IMR-90 (cell line): ENCODE measurements at regions not wholly inside any gene's neighbourhood (a gene's known extent, or its start where the extent isn't known, plus 50 kb on each side); places are given as distances from the start of the nearest gene placed in this dataset.

Source experiments
- ATAC-seq: fragments of 200-7000 bp; cut with Tn5 transposase; 2 replicates; pipeline ENCODE4 v1.9.1; 2020; ENCODE audit warnings: low read depth, mild to moderate bottlenecking, moderate library complexity
- BruUV-seq: library from RNA; stranded (reverse); fragments of 400-500 nt; replicated peaks from 2 replicates; lab custom pipeline; 2021; lab: Mats Ljungman, UMichigan
- CTCF ChIA-PET: fragments of 300-600 bp; formaldehyde crosslinking; extraction: SDS; loops from one replicate; lab custom pipeline; 2021; ENCODE audit warnings: antibody characterized with exemption; lab: Yijun Ruan, JAX
- POLR2A ChIA-PET: fragments of 300-600 bp; sonication (Branson Sonifier 250); formaldehyde crosslinking; loops from one replicate; lab custom pipeline; 2022; ENCODE audit warnings: antibody characterized with exemption; ENCODE audit not compliant: unreplicated experiment; lab: Charles Lee
- DNase-seq: peaks from one replicate; pipeline ENCODE4 v3.0.0; 2013
- H2AFZ ChIP-seq: replicated peaks from 2 replicates; pipeline ENCODE3; 2013; ENCODE audit warnings: low read length, mild to moderate bottlenecking; ENCODE audit not compliant: poor library complexity
- H2AK5ac ChIP-seq: 2 replicates; pipeline ENCODE4 v1.6.1; 2013; ENCODE audit warnings: low read depth, low read length, inconsistent platforms
- H2AK9ac ChIP-seq: replicated peaks from 2 replicates; pipeline ENCODE3; 2013; ENCODE audit warnings: mild to moderate bottlenecking, low read depth, low read length, moderate library complexity; ENCODE audit not compliant: poor library complexity
- H2BK120ac ChIP-seq: 2 replicates; pipeline ENCODE4 v1.6.1; 2013; ENCODE audit warnings: low read depth, low read length, inconsistent platforms
- H2BK15ac ChIP-seq: 3 replicates; pipeline ENCODE4 v1.6.1; 2013; ENCODE audit warnings: low read depth, low read length, inconsistent platforms
- H2BK20ac ChIP-seq: 2 replicates; pipeline ENCODE4 v1.6.1; 2013; ENCODE audit warnings: low read depth, mild to moderate bottlenecking, inconsistent platforms, low read length, moderate library complexity
- H2BK5ac ChIP-seq: 2 replicates; pipeline ENCODE4 v1.6.1; 2013; ENCODE audit warnings: mild to moderate bottlenecking, low read depth, low read length, inconsistent platforms; ENCODE audit not compliant: poor library complexity, severe bottlenecking
- H3K14ac ChIP-seq: replicated peaks from 2 replicates; pipeline ENCODE4 v1.6.1; 2013; ENCODE audit warnings: low read depth, low read length, inconsistent platforms
- H3K18ac ChIP-seq: 2 replicates; pipeline ENCODE4 v1.6.1; 2013; ENCODE audit warnings: low read depth, low read length, control low read depth
- H3K23ac ChIP-seq: 2 replicates; pipeline ENCODE4 v1.6.1; 2013; ENCODE audit warnings: low read depth, low read length, inconsistent platforms
- H3K27ac ChIP-seq: 2 replicates; pipeline ENCODE4 v1.5.1; 2013; ENCODE audit warnings: mild to moderate bottlenecking, control low read depth, low read length; ENCODE audit not compliant: insufficient read depth
- H3K27me3 ChIP-seq: 2 replicates; pipeline ENCODE4 v1.6.1; 2013; ENCODE audit warnings: low read length; ENCODE audit not compliant: control insufficient read depth, insufficient read depth
- H3K36me3 ChIP-seq: 2 replicates; pipeline ENCODE4 v1.6.1; 2013; ENCODE audit warnings: low read length, mixed read lengths; ENCODE audit not compliant: control insufficient read depth, insufficient read depth
- H3K4ac ChIP-seq: 2 replicates; pipeline ENCODE4 v1.6.1; 2013; ENCODE audit warnings: low read depth, low read length, inconsistent platforms
- H3K4me1 ChIP-seq: 2 replicates; pipeline ENCODE4 v1.6.1; 2013; ENCODE audit warnings: low read length, mixed read lengths; ENCODE audit not compliant: control insufficient read depth, insufficient read depth
- H3K4me2 ChIP-seq: 2 replicates; pipeline ENCODE4 v1.6.1; 2013; ENCODE audit warnings: low read depth, mild to moderate bottlenecking, control low read depth, low read length, moderate library complexity
- H3K4me3 ChIP-seq: 2 replicates; pipeline ENCODE4 v1.5.1; 2013; ENCODE audit warnings: low read depth, mild to moderate bottlenecking, control low read depth, low read length, moderate library complexity; ENCODE audit not compliant: insufficient read depth
- H3K56ac ChIP-seq: 2 replicates; pipeline ENCODE4 v1.6.1; 2013; ENCODE audit warnings: low read length, inconsistent platforms; ENCODE audit not compliant: insufficient read depth; ENCODE audit errors: extremely low read depth
- H3K79me1 ChIP-seq, 2 experiments: 2 replicates each; pipeline ENCODE4 v1.6.1; 2013; ENCODE audit warnings: low read length in 2 of 2, inconsistent platforms in 1 of 2, low read depth in 1 of 2
- H3K9ac ChIP-seq: 2 replicates; pipeline ENCODE4 v1.6.1; 2013; ENCODE audit warnings: low read depth, low read length, control low read depth
- H3K9me1 ChIP-seq: 2 replicates; pipeline ENCODE4 v1.6.1; 2013; ENCODE audit warnings: low read length, inconsistent platforms; ENCODE audit not compliant: insufficient read depth
- H3K9me3 ChIP-seq: 2 replicates; pipeline ENCODE4 v1.6.1; 2013; ENCODE audit warnings: low read length; ENCODE audit not compliant: control insufficient read depth, insufficient read depth
- H4K20me1 ChIP-seq: 2 replicates; pipeline ENCODE4 v1.6.1; 2013; ENCODE audit warnings: low read length, inconsistent platforms; ENCODE audit not compliant: insufficient read depth
- H4K5ac ChIP-seq: 2 replicates; pipeline ENCODE4 v1.6.1; 2013; ENCODE audit warnings: mild to moderate bottlenecking, low read depth, low read length, control low read depth
- H4K8ac ChIP-seq, 2 experiments: 2 replicates each; pipeline ENCODE4 v1.6.1; 2013; ENCODE audit warnings: low read depth in 2 of 2, low read length in 2 of 2, control low read depth in 1 of 2, inconsistent platforms in 1 of 2
- H4K91ac ChIP-seq: 2 replicates; pipeline ENCODE4 v1.6.1; 2013; ENCODE audit warnings: low read depth, low read length, inconsistent platforms; ENCODE audit not compliant: insufficient read depth
- CEBPB ChIP-seq: IDR thresholded peaks from 2 replicates; pipeline ENCODE4 v1.6.1; 2012; ENCODE audit warnings: low read depth, low read length, improper control_type of control experiment
- CHD1 ChIP-seq: IDR thresholded peaks from 2 replicates; pipeline ENCODE4 v1.6.1; 2012; ENCODE audit warnings: low read depth, low read length, improper control_type of control experiment
- MAFK ChIP-seq: IDR thresholded peaks from 2 replicates; pipeline ENCODE4 v1.6.1; 2012; ENCODE audit warnings: low read depth, low read length, improper control_type of control experiment
- MAZ ChIP-seq: IDR thresholded peaks from 2 replicates; pipeline ENCODE4 v1.6.1; 2012; ENCODE audit warnings: low read depth, mild to moderate bottlenecking, low read length, improper control_type of control experiment, moderate library complexity, borderline replicate concordance
- MXI1 ChIP-seq: IDR thresholded peaks from 2 replicates; pipeline ENCODE4 v1.6.1; 2012; ENCODE audit warnings: low read depth, mild to moderate bottlenecking, low read length, moderate library complexity, borderline replicate concordance
- NFE2L2 ChIP-seq: fragments of 150-350 bp; IDR thresholded peaks from 2 replicates; pipeline ENCODE4 v1.6.1; 2016; ENCODE audit warnings: low read depth, mild to moderate bottlenecking, low read length
- USF2 ChIP-seq: fragments of 150-350 bp; IDR thresholded peaks from 2 replicates; pipeline ENCODE4 v1.6.1; 2017; ENCODE audit warnings: mild to moderate bottlenecking, antibody characterized with exemption, low read length, low read depth
- WGBS, 2 experiments: methylation state at CpG; one replicate each; pipeline versions ENCODE4 v1.1.5 to v1.1.7; 2013; ENCODE audit warnings: missing lambda C conversion rate in 2 of 2; ENCODE audit not compliant: insufficient read length in 1 of 2; ENCODE audit errors: extremely low coverage in 2 of 2; 5-methylcytosine and 5-hydroxymethylcytosine counted together
- dilution Hi-C: fragments of 300-500 bp; cut with HindIII; formaldehyde crosslinking; loops from one replicate; pipeline ENCODE4 v1.14.3; 2018; ENCODE audit warnings: low sequenced_read_pairs; ENCODE audit not compliant: unreplicated experiment
- in situ Hi-C: fragments of 300-500 bp; cut with MboI; formaldehyde crosslinking; loops from 3 replicates; pipeline ENCODE4 v1.14.3; 2019; ENCODE audit warnings: low sequenced_read_pairs, inconsistent platforms, mixed read lengths
- intact Hi-C: fragments of 100-400 bp; cut with micrococcal nuclease; formaldehyde crosslinking; loops from 2 replicates; pipeline ENCODE4 v1.10.0; 2022

- no peaks in the 10 kb centered on the region for H3K27me3 ChIP-seq
- dilution Hi-C loops = no loop called here
- ATAC-seq = no peak
- TF ChIP-seq MAFK (no peak), MXI1 (no peak), USF2 (no peak), MAZ (no peak), CEBPB (no peak), NFE2L2 (no peak), CHD1 (no peak)
- no peak overlapping the region for H3K4me3 ChIP-seq
- no peak overlapping the region for H2BK120ac ChIP-seq
- no peaks in the 10 kb centered on the region for H3K36me3 ChIP-seq
- no peak overlapping the region for H3K27ac ChIP-seq
- in situ Hi-C loops = no loop called here
- H2BK5ac ChIP-seq = no peak overlapping the region
- no peak overlapping the region for H2AFZ ChIP-seq
- no CpG with 5 or more reads among the region's 2 CpGs for WGBS, 2 experiments
- no TSS peak for BruUV-seq
- H2BK15ac ChIP-seq = no peak overlapping the region
- peaks cover 2% of the 10 kb centered on the region for H3K9me3 ChIP-seq
- no peaks in the 10 kb centered on the region for H3K9me1 ChIP-seq
- H3K79me1 ChIP-seq = no peaks in the 10 kb centered on the region
- no peak overlapping the region for H3K18ac ChIP-seq
- POLR2A ChIA-PET = no interaction called here
- no peak overlapping the region for H3K4ac ChIP-seq
- no peaks in the 10 kb centered on the region for H4K20me1 ChIP-seq
- H3K4me2 ChIP-seq = no peak overlapping the region
- CTCF ChIA-PET = no interaction called here
- H2BK20ac ChIP-seq = no peak overlapping the region
- H3K14ac ChIP-seq = no peak overlapping the region
- H3K23ac ChIP-seq = no peak overlapping the region
- H2AK9ac ChIP-seq = no peak overlapping the region
- H4K5ac ChIP-seq = no peak overlapping the region
- H3K9ac ChIP-seq = no peak overlapping the region
- H3K4me1 ChIP-seq = no peaks in the 10 kb centered on the region
- H2AK5ac ChIP-seq = no peak overlapping the region
- no peak for DNase-seq
- intact Hi-C loops = no loop called here
- no peak overlapping the region for H4K8ac ChIP-seq
- no peak overlapping the region for H4K91ac ChIP-seq
- no peak overlapping the region for H3K56ac ChIP-seq
Measured at GRCh38 chr10:83062871-83063270, 1076.4 kb upstream of the GHITM start.
